MM.1S (cell line): ENCODE measurements at regions not wholly inside any gene's neighbourhood (a gene's known extent, or its start where the extent isn't known, plus 50 kb on each side); places are given as distances from the start of the nearest gene placed in this dataset.

Experiments used
- EZH2 ChIP-seq: fragments of 300-600 bp; sonication (generic); optimal IDR thresholded peaks from 2 replicates; pipeline ENCODE3; 2017; ENCODE audit warnings: low read depth, mild to moderate bottlenecking, antibody characterized with exemption, low read length, mixed read lengths
- EZH2phosphoT487 ChIP-seq: fragments of 300-600 bp; sonication (generic); IDR thresholded peaks from 2 replicates; pipeline ENCODE4 v1.6.1; 2018; ENCODE audit warnings: antibody characterized with exemption, low read length
- TF ChIP-seq, protein P1 (sequence below): fragments of 300-600 bp; sonication (generic); IDR thresholded peaks from 2 replicates; pipeline ENCODE4 v1.5.1; 2016; ENCODE audit warnings: antibody characterized with exemption, low read length, mixed read lengths

DNA sequence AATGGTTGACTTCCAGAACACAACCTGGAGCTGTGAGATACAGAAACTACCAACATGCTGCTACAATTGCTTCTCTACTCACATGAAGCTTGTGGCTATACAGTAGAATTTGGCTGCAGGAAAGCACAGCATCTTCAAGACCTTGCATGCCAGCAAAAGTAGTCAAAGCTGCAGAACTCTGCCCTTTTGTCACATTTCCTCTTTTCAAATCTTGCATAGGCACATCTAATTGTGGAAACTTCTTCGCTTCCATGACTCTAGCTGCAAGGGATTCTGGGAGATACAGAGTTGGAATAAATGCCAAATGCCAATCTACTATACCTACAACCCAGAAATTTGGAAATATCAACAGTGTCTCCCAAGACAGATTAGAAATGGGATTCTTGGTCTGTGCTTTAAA is 462.2 kb downstream of the FOXO1 start:
- TF ChIP-seq, protein P1, sequence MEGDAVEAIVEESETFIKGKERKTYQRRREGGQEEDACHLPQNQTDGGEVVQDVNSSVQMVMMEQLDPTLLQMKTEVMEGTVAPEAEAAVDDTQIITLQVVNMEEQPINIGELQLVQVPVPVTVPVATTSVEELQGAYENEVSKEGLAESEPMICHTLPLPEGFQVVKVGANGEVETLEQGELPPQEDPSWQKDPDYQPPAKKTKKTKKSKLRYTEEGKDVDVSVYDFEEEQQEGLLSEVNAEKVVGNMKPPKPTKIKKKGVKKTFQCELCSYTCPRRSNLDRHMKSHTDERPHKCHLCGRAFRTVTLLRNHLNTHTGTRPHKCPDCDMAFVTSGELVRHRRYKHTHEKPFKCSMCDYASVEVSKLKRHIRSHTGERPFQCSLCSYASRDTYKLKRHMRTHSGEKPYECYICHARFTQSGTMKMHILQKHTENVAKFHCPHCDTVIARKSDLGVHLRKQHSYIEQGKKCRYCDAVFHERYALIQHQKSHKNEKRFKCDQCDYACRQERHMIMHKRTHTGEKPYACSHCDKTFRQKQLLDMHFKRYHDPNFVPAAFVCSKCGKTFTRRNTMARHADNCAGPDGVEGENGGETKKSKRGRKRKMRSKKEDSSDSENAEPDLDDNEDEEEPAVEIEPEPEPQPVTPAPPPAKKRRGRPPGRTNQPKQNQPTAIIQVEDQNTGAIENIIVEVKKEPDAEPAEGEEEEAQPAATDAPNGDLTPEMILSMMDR, result no peak
- TF ChIP-seq EZH2phosphoT487, result no peak
- TF ChIP-seq EZH2, result no peak
